Activated CD4-positive, alpha-beta T cell treated with anti-CD3 and anti-CD28 coated beads, Interleukin-2, Interleukin-4, amounts not matched to agents 100 ng/mL and 50 ng/mL, durations not matched to agents 16 hours and 8 hours (primary cell): ENCODE measurements at regions not wholly inside any gene's neighbourhood (a gene's known extent, or its start where the extent isn't known, plus 50 kb on each side); places are given as distances from the start of the nearest gene placed in this dataset.
"Not testable (repeated sequence)": the region's sequence is repeated elsewhere in the genome, so short reads cannot be mapped to it uniquely, and the experiment has no call there.

ENCODE experiments used
- DNase-seq: peaks from one replicate; pipeline ENCODE4 v3.0.0-alpha.2; 2020; ENCODE audit warnings: low spot score

DNA sequence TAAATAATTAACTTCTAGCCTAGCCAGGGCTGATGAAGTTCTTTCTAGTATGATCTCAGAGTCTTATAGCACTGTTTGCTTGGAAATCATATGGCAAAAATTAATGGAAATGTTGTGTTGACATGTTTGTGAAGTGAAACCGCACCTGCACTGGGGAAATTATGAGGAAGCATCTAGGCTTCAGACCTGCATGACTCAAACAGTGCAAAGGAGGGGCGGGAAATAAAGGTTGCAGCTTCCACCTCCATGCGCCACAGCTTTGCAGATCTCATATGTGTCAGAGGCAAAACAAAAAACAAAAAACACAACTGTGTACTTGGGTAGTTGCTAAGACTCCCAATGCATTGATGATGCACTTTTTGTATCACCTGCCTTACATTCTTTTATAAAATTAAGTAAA is 1080.6 kb downstream of the PLA2G4A start:
- DNase-seq = no peak

DNA sequence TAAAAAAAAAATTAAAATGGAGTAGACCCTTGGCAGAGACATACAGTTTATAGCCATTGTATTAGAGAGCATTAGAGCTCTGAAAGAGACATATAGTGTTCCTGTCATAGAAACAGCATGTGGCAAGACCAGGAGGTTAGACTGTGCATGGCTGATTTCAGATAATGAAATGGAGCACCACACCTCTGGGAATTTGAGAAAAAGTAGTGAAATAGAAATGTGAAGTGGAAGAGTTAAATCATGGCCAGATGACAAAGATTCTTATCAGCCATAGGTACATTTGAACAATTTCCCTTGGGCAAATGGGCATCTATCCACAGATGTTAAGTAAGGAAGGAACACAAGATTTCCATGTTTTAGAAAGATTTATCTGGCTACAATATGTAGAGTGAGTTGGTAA is 1083.1 kb downstream of the PLA2G4A start:
- DNase-seq = no peak

DNA sequence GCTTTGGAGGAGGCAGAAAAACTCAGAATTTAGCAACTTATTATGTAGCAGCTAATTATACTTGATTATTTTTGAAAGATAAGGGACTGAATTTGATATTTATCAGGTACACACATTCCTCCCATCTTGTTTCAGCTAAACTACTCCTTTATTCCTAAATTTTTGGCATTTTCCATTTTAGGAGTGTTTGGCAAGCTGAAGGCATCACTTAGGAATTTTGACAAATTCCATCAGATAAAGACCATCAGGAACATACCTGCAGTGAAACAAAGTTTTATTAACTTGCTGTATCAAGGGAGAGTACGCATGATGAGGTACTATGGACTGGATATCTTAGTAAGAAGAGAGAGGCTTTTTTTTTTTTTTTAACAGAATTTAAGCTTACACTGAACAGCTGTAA is 1092.2 kb downstream of the PLA2G4A start:
- DNase-seq = no peak

DNA sequence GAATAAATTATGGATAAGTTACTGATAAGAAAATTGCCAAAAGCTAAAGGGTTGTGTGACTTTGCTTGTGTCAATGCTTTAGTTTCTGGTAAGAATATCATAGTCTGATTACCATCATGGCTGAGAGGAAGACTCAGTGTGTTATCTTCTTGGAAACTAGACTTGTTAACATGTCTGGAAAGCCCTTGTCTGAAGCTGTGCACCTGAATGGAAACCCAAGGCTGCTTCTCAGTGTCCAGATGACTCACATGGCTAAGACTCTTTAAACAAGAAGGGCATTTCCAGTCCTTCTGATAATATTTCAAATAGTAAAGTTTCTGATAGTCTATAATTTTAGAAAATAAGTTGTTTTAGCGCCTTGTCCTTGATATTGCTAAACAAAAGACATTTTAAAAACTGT is 1092.7 kb downstream of the PLA2G4A start:
- no peak for DNase-seq

DNA sequence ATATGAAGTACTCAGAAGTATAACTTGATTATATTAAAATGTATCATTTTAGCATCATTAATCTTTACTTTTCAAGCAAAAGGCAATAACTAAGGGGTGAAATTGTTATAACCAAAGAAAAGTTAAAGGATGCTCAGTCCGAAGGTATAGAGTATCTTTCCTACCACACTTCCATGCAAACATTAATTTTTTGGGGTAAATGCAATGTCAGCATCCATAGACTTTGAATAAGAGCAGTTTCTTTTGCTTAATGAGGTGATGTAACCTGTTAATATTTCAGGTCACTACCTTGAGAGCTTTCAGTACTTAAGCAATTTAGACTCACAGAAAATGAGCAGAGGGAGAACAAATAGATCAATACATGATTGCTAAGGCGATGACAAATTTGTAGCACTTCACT is 1093.5 kb downstream of the PLA2G4A start:
- DNase-seq = no peak

DNA sequence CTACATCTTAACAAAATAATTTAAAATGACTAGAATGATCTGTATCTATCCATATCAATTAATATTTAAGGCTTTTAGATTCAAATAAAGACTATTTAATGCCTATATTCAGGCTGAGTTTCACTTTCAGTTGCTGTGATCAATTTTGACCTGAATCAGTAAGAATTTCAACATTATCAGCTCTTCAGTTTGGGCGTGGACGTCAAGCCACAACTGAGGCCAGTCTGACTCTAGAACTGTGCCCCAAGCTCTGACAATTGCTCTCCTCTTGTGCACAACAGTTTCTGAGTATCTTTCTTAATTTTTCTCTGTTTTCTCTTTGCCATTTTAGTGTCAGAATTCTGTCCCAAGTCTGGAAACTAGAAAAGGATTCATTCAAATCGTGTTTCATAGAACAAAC is 1095.5 kb downstream of the PLA2G4A start:
- DNase-seq = no peak

DNA sequence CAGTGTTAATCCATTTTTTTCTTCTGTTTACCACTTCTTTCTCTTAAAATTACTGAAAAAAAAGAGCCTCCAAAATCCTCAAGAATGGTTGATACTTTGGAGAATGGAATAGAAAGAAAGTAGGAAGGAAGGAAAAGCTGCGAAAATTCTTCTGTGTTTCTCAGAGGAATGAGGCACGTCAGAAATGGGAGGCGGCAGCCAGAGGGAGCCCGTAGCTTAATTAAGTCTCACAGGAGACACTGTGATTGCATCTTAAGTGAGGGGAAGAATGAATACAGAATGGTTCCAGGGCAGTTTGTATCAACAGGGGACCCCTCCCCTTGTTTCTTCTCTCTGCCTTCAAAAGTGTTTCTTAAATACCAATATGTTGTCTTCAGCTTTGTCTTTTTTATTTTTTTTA is 1099.5 kb downstream of the PLA2G4A start:
- no peak for DNase-seq

DNA sequence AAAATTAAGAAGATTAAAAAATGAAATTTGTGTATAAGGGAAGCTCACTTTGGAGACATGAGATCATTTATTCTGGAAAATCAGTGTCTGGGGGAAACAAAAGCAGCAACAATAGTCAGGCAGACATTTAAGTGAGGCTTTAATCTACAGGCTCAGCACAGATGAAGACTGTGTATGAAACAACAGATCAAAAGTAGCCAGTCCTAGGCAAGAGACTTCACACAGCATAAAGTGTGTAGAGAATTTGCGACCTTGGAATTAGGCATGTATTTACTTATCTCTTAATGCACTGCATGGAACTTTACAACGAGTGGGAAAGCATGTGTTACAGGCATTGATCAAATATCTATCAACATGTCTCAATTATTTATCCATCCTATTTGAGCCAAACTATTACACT is 1099.9 kb downstream of the PLA2G4A start:
- no peak for DNase-seq

DNA sequence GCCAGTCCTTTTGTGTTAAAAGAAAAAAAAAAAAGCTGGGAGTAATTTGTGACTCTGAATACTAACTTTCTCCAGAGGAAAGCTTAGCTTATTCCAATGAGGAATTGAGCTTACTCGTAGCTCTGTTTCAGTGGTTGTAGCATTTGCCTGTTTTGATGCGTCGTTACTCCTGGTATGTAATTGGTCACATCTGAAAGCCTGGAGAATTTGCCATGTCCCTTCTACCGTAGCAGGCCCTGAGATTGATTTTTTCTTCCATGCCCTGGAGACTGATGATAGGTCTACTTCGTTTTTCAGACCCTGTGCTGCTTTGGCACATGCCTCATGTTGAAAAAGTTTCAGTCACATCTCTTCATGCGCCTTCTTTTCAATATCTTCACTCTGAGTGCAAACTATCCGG is 1103.0 kb downstream of the PLA2G4A start:
- no peak for DNase-seq

DNA sequence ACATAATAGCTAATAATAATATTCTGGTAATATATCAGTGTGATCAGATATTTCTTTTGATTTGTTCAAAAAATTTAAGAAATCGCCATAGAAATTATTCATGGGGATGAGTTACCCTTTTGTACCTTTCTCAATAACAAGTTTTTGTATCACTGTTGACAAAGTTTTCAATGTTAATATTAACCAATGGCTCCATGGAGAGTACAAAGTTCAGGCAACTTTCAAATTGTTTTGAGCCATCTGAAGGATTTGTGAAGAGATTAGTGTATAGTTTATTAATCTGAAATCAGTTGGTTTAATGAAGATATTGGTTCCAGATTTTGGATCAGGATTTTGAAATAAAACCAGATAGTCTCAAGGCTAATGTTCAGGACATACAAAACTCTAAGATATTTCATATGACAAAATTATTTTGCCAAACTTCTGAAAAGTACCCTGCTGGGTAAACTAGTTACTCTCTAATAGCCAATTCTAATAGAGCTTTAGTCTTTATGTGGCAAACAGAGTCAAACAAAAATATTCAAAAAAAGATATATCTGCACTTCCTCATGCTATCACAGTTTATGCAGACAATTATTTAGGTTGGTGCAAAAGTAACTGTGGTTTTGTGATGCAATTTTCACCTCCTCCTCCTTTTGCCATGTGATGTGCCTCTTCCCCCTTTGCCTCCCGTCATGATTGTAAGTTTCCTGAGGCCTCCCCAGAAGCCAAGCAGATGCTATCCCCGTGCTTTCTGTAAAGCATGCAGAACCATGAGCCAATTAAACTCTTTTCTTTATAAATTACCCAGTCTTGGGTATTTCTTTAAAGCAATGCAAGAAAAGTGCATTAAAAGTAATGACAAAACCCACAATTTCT is 1105.0 kb downstream of the PLA2G4A start:
- DNase-seq = no peak

DNA sequence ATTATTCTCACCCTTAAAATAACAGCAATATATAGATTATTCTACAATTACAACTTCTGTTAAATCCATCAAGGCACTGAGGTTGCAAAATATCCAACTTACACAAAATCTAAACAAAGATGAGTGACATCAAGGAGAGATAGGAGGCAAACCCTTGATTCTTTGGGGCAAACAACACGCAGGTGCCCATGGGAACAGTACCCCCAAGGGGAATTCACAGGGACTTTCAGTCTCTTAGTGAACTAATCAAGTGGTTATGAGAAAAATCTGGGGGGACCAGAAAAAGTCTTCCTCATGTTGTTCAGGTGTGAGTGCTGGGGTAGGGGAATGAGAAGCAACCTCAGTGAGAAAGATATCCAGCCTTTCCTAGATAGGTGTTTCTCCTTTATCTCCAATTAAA is 1107.9 kb downstream of the PLA2G4A start:
- no peak for DNase-seq

DNA sequence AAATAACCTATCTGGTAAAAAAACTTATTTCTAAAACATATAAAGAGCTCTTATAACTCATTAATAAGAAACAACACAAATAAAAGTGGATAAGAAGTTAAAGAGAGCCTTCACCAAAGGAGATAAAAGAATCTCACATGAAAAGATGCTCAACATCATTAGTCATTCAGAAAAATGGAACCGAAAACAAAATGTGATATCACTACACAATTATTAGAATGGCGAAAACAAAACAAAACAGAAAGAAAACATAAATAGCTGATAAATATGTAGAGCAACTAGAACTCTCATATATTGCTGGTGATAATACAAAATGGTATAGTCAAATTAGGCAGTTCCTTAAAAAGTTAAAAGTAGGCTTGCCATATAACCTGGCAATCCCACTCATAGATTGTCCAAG is 1109.3 kb downstream of the PLA2G4A start:
- DNase-seq = no peak

DNA sequence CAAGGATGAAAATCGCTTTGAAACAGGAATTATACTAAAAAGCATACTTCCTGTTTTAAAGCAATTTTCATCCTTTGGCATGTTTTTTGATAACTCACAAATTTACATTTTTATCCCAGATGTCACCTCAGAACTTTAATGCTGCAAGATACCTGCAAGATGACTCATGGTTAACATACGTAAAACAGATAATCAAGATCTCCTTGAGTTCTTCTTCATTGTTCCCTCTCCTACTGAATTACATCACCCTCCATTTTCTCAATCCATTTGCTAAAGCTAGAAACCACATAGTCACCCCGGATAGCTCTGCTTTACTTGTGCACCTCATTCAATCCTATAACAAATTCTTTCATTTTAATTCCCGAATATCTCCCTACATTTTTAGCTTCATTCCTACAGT is 1114.2 kb downstream of the PLA2G4A start:
- no peak for DNase-seq

DNA sequence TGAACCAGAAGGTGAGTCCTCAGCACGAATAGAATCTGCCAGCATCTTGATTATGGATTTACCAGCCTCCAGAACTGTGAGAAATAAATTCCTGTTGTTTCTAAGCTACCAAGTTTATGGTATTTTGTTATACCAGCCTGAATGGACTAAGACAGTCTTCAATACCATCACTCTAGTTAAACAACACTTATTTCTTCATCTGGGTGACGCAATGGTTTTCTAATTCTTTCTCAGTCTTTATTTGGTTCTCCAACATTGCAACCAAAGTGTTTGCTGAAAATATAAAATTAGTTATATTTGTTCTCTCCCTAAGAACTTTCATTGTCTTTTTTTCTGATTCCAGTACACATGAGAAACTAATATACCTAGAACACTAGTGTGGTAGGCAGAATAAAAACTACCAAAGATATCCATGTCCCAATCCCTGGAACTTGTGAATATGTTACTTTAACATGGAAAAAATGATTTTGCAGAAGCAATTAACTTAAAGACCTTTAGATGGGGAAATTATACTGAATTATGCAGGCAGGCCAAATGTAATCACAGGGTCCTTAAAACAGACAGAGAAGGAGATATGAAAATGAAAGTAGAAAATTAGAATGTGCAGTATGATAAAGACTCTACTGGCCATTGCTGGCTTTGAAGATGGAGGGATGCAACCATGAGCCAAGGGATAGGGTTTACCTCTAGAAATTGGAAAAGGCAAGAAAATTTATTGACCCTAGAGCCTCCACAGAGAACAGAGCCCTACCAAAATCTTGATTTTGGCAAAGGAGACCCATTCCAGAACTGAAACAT is 1115.1 kb downstream of the PLA2G4A start:
- no peak for DNase-seq

DNA sequence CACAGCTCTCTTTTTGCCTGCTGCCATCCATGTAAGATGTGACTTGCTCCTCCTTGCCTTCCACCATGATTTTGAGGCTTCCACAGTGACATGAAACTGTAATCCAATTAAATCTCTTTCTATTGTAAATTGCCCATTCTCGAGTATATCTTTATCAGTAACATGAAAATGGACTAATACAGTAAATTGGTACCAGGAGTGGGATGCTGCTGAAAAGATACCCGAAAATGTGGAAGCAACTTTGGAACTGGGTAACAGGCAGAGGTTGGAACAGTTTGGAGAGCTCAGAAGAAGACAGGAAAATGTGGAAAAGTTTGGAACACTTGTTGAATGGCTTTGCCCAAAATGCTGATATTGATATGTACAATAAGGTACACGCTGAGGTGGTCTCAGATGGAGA is 1117.9 kb downstream of the PLA2G4A start:
- not testable (repeated sequence) for DNase-seq

DNA sequence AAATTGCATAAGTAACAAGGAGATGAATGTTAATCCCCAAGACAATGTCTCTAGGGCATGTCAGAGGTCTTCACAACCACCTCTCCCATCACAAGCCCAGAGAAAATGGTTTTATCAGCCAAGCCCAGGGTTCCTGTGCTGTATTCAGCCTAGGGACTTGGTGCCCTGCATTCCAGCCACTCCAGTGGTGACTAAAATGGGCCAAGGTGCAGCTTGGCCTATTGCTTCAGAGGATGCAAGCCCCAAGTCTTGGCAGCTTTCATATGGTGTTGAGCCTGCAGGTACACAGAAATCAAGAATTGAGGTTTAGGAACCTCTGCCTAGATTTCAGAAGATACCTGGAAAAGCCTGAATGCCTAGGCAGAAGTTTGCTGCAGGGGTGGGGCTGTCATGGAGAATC is 1118.6 kb downstream of the PLA2G4A start:
- no peak for DNase-seq

DNA sequence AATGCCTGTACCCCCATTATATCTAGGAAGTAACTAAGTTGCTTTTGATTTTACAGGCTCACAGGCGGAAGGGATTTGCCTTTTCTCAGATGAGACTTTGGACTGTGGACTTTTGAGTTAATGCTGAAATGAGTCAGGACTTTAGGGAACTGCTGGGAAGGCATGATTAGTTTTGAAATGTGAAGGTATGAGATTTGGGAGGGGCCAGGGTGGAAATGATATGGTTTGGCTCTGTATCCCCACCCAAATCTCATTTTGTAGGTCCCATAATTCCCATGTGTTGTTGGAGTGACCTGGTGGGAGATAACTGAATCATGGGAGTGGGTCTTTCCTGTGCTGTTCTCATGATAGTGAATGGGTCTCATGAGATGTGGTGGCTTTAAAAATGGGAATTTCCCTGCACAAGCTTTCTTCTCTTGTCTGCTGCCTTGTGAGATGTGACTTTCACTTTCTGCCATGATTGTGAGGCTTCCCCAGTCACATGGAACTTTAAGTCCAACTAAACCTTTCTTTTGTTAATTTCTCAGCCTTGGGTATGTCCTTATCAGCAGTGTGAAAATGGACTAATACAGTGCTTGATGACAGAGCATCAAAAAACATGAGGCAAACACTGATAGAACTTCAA is 1119.5 kb downstream of the PLA2G4A start:
- DNase-seq = no peak

DNA sequence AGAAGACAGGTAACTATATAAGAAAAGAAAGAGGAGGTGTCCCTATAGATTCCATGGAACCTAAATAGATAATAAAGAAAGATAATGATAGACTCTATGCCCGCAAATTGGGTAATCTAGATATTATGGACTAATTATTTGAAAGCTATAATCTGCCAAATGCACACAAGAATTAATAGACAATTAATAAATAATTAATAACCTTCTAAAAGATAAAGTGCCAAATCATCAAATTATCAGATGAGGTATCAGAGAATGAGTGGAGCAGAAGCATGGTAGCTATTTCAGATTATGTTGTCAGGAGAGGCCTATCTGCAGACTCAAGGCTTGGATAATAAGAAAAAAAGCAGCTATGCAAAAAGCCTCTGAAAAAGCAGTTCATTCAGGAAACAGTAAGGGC is 1120.8 kb downstream of the PLA2G4A start:
- no peak for DNase-seq

DNA sequence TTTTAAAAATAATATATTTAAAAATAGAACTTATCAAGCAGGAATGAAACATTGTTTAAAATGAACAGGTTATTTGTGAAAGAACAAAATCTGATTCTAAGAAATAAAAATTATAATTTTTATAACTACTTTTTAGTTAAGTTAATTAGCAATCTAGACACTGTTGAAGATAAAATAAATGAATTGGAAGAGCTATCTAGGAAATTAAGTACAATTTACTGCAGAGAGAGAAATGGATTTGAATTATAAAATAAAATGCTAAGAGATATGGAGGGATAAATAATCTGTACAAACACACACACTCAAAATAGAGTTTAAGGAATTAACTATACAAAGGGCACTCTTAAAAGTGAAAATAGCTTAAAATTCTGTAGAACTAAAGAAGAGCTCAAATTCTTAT is 1123.1 kb downstream of the PLA2G4A start:
- DNase-seq = no peak

DNA sequence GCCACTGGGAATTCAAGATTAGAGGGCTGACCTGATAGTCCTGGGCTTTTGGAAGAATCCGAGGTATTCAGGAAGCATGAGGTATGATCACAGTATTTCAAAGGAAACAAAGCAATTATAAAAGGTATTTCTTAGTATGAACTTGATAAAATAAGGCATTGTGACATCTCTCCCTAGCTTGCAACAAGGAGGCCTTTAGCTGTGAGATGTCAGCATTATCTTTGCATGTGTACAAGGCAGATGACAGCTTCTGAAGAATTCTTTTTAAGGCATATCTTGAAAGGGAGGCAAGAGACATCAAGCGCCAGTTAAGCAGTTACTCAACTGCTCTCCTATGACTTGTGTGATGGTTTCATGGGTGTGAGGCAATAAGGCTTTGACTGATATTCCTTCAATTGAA is 1123.7 kb downstream of the PLA2G4A start:
- DNase-seq = no peak

DNA sequence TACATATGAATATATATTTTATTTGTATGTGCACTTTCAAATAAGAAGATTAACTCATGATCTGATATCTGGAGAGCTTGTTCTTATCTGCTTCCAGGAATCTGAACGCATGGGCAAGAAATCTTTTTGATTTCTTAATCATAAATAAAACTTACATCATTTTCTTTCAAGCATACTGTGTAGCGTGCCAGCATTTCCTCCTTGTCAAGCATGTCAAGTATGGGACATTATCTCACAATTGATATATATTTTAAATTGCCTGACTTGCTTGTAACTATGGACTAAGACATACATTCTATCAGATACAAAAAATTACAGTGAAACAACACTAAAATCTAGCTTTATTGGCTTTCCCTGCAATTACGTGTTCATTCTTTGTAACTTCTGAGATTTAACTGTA is 1128.2 kb downstream of the PLA2G4A start:
- DNase-seq = no peak

DNA sequence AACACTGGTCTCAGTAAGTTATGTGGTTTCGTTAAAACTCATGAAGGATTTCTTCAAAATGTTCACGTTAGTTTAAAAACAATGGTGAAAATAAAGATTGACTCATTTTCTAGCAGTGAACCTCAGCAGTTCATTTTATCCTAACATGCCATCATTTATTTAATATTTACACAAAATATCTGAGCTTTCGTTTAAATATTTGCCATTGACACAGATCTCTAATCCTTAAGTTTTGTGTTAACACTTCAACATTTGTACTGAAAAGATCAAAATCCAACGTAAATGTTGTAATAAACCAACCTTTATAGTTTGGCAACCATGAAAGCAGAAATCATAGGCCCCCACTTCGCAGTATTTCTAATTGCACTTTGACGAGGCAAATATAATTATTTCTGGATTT is 1129.5 kb downstream of the PLA2G4A start:
- no peak for DNase-seq

DNA sequence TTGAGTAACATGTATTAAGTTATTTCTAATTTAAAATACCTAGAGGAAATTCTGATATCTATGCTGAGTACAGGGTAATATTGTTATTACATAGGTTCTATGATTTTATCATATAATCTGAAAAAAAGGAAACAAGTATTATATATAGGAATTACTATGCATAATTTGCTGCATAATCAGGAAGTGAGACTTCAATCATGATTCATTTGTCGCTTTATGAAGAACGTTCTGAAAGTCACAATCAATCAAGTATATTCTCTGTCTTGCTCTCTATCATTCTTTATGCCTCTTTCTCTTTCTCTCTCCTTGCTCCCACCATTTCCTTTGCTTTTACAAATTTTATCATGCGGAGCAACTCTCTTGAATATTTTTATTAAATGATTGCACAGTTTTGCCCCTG is 1130.3 kb downstream of the PLA2G4A start:
- no peak for DNase-seq
